ENCODE measurements at regions not wholly inside any gene's neighbourhood (a gene's known extent, or its start where the extent isn't known, plus 50 kb on each side); places are given as distances from the start of the nearest gene placed in this dataset.

DNA sequence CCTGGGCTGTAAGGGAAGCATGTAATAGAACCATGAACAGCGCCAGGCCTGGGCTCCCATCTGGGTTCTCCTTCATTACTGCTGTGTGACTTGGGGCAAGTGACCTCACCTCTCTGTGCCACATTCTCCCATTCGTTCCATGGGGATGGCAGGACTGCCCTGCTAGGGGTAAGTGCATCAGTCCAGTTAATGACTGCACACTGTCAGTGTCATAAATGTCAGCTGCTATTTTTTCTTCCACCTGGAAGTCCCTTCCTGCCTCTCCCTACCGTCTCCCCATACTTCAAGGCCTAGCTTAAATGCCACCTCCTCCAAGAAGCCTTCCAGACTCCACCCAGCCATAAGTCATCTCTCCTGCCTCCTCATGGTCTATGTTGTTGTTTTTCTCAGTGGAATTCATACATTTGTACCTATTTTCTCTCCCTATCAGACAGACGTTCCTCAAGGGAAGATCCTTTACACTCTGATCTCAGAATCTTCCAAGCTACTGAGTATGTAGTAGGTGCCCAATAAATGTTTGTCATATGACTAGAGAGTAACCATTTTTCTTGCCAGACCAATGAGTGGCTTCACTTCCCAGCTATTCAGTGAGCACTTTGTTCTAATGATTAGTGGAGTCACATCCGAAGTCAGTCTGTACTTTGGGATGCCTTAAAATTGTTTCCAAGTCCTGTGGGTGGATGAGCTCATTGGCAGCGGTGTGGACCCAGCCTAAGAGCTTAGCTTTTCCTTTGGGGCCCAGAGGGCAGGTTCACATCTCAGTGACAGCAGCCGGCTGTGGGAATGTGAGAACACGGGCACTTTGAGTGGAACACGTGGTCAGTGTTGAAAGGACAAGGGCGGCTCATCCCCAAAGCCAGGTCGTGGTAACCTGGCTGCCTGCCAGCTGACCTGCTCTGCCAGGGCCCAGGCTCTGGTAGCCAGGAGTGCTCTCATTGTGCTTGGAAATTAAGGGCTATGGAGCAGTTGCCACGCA lies 147.5 kb upstream of the GSE1 start:
- Histone ChIP-seq H3K9ac (ENCODE audit: insufficient read depth, low read depth, low read length) (no peak overlapping the region), H3K4me1 (ENCODE audit: insufficient read depth, low read length) (peaks cover 51% of the 10 kb centered on the region), H3K79me2 (ENCODE audit: insufficient read depth, low read length) (no peaks in the 10 kb centered on the region), H3K9me3 (ENCODE audit: low read length) (no peaks in the 10 kb centered on the region), H3K36me3 (replicated peaks in 1 of 2; ENCODE audit: control insufficient read depth in 1 of 2, insufficient read depth in 2 of 2, low read length in 2 of 2) (no peaks in the 10 kb centered on the region), H3K4me2 (ENCODE audit: low read depth, low read length) (no peak overlapping the region), H3K27me3 (ENCODE audit: control insufficient read depth in 1 of 2, insufficient read depth in 2 of 2, low read length in 2 of 2) (peaks cover 29 to 65% of the 10 kb centered on the region in 2 experiments), H2AFZ (ENCODE audit: low read length) (no peak overlapping the region), H4K20me1 (ENCODE audit: insufficient read depth, low read length) (peaks cover 32% of the 10 kb centered on the region; the same call in 1 of the 2 replicates), H3K4me3 (replicated peaks in 1 of 3; ENCODE audit: insufficient read depth in 1 of 3, low read depth in 2 of 3, low read length in 3 of 3) (no peak overlapping the region), H3K27ac (ENCODE audit: extremely low read length, insufficient read depth, low read length) (no peak overlapping the region)
- FAIRE-seq (peak; percentile 23), ATAC-seq (peak; percentile 5; the same call in 1 of the 3 replicates), DNase-seq (ENCODE audit: low spot score) (peak; percentile 56)
- WGBS (ENCODE audit: low lambda C conversion rate) = 24% methylated on average over 10 of the region's 12 CpGs
- intact Hi-C loops (cut with micrococcal nuclease; ENCODE audit: unreplicated experiment) = loop anchor here (1.0 kb wide), 1 partner anchor 16 kb away; no protein-coding TSS in a partner anchor
- in situ Hi-C loops (cut with HindIII; ENCODE audit: extremely low pct_ligation_motif_present, low pct_unique_long_range_greater_than_20kb) = no loop called here
- no TSS peak for BruUV-seq (replicated peaks)
- CTCF ChIA-PET (ENCODE audit: low intra/inter-chr PET ratio, low total read pairs) = no interaction called here
- POLR2A ChIA-PET = interaction anchor here (1.0 to 1.2 kb wide), 2 partner anchors 70 to 87 kb away, joined by 3 read pairs; no protein-coding TSS in a partner anchor
- TF ChIP-seq, protein P1, sequence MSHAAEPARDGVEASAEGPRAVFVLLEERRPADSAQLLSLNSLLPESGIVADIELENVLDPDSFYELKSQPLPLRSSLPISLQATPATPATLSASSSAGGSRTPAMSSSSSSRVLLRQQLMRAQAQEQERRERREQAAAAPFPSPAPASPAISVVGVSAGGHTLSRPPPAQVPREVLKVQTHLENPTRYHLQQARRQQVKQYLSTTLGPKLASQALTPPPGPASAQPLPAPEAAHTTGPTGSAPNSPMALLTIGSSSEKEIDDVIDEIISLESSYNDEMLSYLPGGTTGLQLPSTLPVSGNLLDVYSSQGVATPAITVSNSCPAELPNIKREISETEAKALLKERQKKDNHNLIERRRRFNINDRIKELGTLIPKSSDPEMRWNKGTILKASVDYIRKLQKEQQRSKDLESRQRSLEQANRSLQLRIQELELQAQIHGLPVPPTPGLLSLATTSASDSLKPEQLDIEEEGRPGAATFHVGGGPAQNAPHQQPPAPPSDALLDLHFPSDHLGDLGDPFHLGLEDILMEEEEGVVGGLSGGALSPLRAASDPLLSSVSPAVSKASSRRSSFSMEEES (CRISPR knock-in tag; IDR thresholded peaks at IDR 0.05) = 0 out of 2 replicates have a peak, but pooled peaks have one; percentile 20
- peak; percentile 14; the same call in 1 of the 2 replicates for TF ChIP-seq ZNF251 (CRISPR knock-in tag; IDR thresholded peaks at IDR 0.05)
- TF ChIP-seq SALL1 (CRISPR knock-in tag; IDR thresholded peaks at IDR 0.05) = peak; percentile 35
- 0 out of 2 replicates have a peak, but pooled peaks have one; percentile 47 for TF ChIP-seq ZMAT5 (CRISPR knock-in tag; IDR thresholded peaks at IDR 0.05; ENCODE audit: borderline replicate concordance, low read depth)
- no peak for TF ChIP-seq HNRNPK (IDR thresholded peaks at IDR 0.05; ENCODE audit: low read depth, low read length, poor library complexity, severe bottlenecking)
- TF ChIP-seq NFIC (IDR thresholded peaks at IDR 0.05; ENCODE audit: low read length) = no peak
- TF ChIP-seq HOXA5 (CRISPR knock-in tag; IDR thresholded peaks at IDR 0.05) = no peak
- no peak for TF ChIP-seq ZFP90 (CRISPR knock-in tag; IDR thresholded peaks at IDR 0.05; ENCODE audit: borderline replicate concordance)
- TF ChIP-seq, protein P2, sequence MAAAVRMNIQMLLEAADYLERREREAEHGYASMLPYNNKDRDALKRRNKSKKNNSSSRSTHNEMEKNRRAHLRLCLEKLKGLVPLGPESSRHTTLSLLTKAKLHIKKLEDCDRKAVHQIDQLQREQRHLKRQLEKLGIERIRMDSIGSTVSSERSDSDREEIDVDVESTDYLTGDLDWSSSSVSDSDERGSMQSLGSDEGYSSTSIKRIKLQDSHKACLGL (CRISPR knock-in tag; IDR thresholded peaks at IDR 0.05) = no peak
- peak; percentile 29; the same call in 1 of the 2 replicates for TF ChIP-seq ARID4A (CRISPR knock-in tag; IDR thresholded peaks at IDR 0.05; ENCODE audit: borderline replicate concordance)
- TF ChIP-seq ZNF768 (CRISPR knock-in tag; IDR thresholded peaks at IDR 0.05) = peak; percentile 98
- peak; percentile 54; the same call in 1 of the 2 replicates for TF ChIP-seq ZMYM3 (CRISPR knock-in tag; IDR thresholded peaks at IDR 0.05)
- no peak for TF ChIP-seq SRF (IDR thresholded peaks at IDR 0.05; ENCODE audit: low read depth, low read length)
- peak; percentile 48; the same call in 1 of the 2 replicates for TF ChIP-seq MYC (CRISPR knock-in tag; IDR thresholded peaks at IDR 0.05; ENCODE audit: borderline replicate concordance)
- no peak for TF ChIP-seq ZSCAN21 (CRISPR knock-in tag; IDR thresholded peaks at IDR 0.05; ENCODE audit: borderline replicate concordance)
- TF ChIP-seq ZNF891 (CRISPR knock-in tag; IDR thresholded peaks at IDR 0.05) = no peak
- TF ChIP-seq ZNF143 (CRISPR knock-in tag; IDR thresholded peaks at IDR 0.05) = no peak
